H1 (cell line): ENCODE measurements at regions not wholly inside any gene's neighbourhood (a gene's known extent, or its start where the extent isn't known, plus 50 kb on each side); places are given as distances from the start of the nearest gene placed in this dataset.

Source experiments
- CTCF ChIA-PET: fragments of 300-600 bp; sonication (Branson Sonifier 250); formaldehyde crosslinking; loops from one replicate; lab custom pipeline; 2021; ENCODE audit not compliant: partially characterized antibody; lab: Charles Lee
- POLR2A ChIA-PET: fragments of 300-600 bp; sonication (Branson Sonifier 250); formaldehyde crosslinking; loops from one replicate; lab custom pipeline; 2021; ENCODE audit warnings: inconsistent platforms; ENCODE audit not compliant: partially characterized antibody; lab: Charles Lee
- DNase-seq, 2 experiments: peaks; one replicate each; pipeline versions ENCODE4 v3.0.0 to v3.0.0-alpha.2; 2010 to 2022; ENCODE audit warnings: low spot score in 2 of 2, low read depth in 1 of 2, mixed read lengths in 1 of 2
- FAIRE-seq: peaks from 2 replicates; lab custom pipeline; 2011; peaks lifted over from hg19 to GRCh38; lab: Jason Lieb, UNC
- H2AFZ ChIP-seq: 2 replicates; pipeline ENCODE4 v1.8.1; 2012; ENCODE audit warnings: low read length, inconsistent platforms
- H2AK5ac ChIP-seq: 2 replicates; pipeline ENCODE4 v1.6.1; 2013; ENCODE audit warnings: low read depth, low read length
- H2BK120ac ChIP-seq: replicated peaks from 2 replicates; pipeline ENCODE3; 2013; ENCODE audit warnings: low read depth, low read length, inconsistent platforms
- H2BK12ac ChIP-seq: 2 replicates; pipeline ENCODE4 v1.6.1; 2013; ENCODE audit warnings: low read depth, low read length
- H2BK15ac ChIP-seq: 2 replicates; pipeline ENCODE4 v1.6.1; 2013; ENCODE audit warnings: low read length
- H2BK20ac ChIP-seq: 2 replicates; pipeline ENCODE4 v1.6.1; 2013; ENCODE audit warnings: low read length
- H2BK5ac ChIP-seq: 2 replicates; pipeline ENCODE4 v1.6.1; 2013; ENCODE audit warnings: low read depth, low read length
- H3K14ac ChIP-seq: 2 replicates; pipeline ENCODE4 v1.6.1; 2013; ENCODE audit warnings: inconsistent platforms; ENCODE audit not compliant: insufficient read length
- H3K18ac ChIP-seq: 2 replicates; pipeline ENCODE4 v1.6.1; 2013; ENCODE audit warnings: low read length; ENCODE audit errors: extremely low read depth
- H3K23ac ChIP-seq: 2 replicates; pipeline ENCODE4 v1.6.1; 2013; ENCODE audit warnings: inconsistent platforms; ENCODE audit not compliant: insufficient read length
- H3K23me2 ChIP-seq: 2 replicates; pipeline ENCODE4 v1.6.1; 2013; ENCODE audit warnings: low read depth, low read length
- H3K27ac ChIP-seq: 2 replicates; pipeline ENCODE4 v1.6.1; 2011; ENCODE audit warnings: low read depth, low read length, inconsistent platforms
- H3K27me3 ChIP-seq, 4 experiments: replicated peaks in 1 of 4; 1 replicate in 1 of 4; 2 replicates in 3 of 4; pipeline versions ENCODE4 v1.6.1 to v1.8.1; 2011 to 2013; ENCODE audit warnings: low read length in 3 of 4, mild to moderate bottlenecking in 3 of 4, inconsistent platforms in 2 of 4, mixed read lengths in 2 of 4, moderate library complexity in 1 of 4; ENCODE audit not compliant: control insufficient read depth in 3 of 4, insufficient read depth in 3 of 4; ENCODE audit errors: extremely low read depth in 1 of 4
- H3K36me3 ChIP-seq, 4 experiments: 2 replicates each; pipeline versions ENCODE4 v1.6.1 to v1.8.1; 2011 to 2013; ENCODE audit warnings: mild to moderate bottlenecking in 4 of 4, low read length in 3 of 4, moderate library complexity in 2 of 4, control low read depth in 1 of 4, inconsistent platforms in 1 of 4; ENCODE audit not compliant: insufficient read depth in 4 of 4, control insufficient read depth in 2 of 4
- H3K4ac ChIP-seq: replicated peaks from 2 replicates; pipeline ENCODE3; 2013; ENCODE audit warnings: low read length, low read depth, mixed read lengths, inconsistent platforms; ENCODE audit not compliant: insufficient read length
- H3K4me1 ChIP-seq, 4 experiments: replicated peaks in 1 of 4; 1 replicate in 1 of 4; 2 replicates in 3 of 4; pipeline versions ENCODE4 v1.6.1 to v1.8.1; 2011 to 2013; ENCODE audit warnings: low read length in 3 of 4, inconsistent platforms in 2 of 4, mixed read lengths in 1 of 4; ENCODE audit not compliant: insufficient read depth in 4 of 4, control insufficient read depth in 3 of 4
- H3K4me2 ChIP-seq, 2 experiments: 2 replicates each; pipeline versions ENCODE4 v1.6.1 to v1.8.1; 2011 to 2013; ENCODE audit warnings: low read depth in 2 of 2, low read length in 2 of 2, control low read depth in 1 of 2, inconsistent platforms in 1 of 2, mild to moderate bottlenecking in 1 of 2; ENCODE audit not compliant: insufficient read depth in 1 of 2
- H3K4me3 ChIP-seq, 4 experiments: fragments of 200-600, 300-600 bp in 1 of 4; sonication (generic), shearing (Covaris generic), sonication (Bioruptor Twin) in 1 of 4; 2 replicates each; pipeline versions ENCODE4 v1.5.1 to v1.8.1; 2011 to 2016; ENCODE audit warnings: low read length in 4 of 4, low read depth in 3 of 4, control low read depth in 2 of 4, inconsistent platforms in 2 of 4, mild to moderate bottlenecking in 2 of 4, mixed read lengths in 1 of 4, moderate library complexity in 1 of 4; ENCODE audit not compliant: insufficient read depth in 2 of 4; ENCODE audit errors: extremely low read depth in 1 of 4
- H3K56ac ChIP-seq: replicated peaks from 2 replicates; pipeline ENCODE3; 2013; ENCODE audit warnings: low read depth, mild to moderate bottlenecking, mixed read lengths, low read length, inconsistent platforms; ENCODE audit not compliant: insufficient read length
- H3K79me1 ChIP-seq: 2 replicates; pipeline ENCODE4 v1.6.1; 2013; ENCODE audit warnings: low read depth, low read length, control low read depth
- H3K79me2 ChIP-seq, 2 experiments: 2 replicates each; pipeline versions ENCODE4 v1.6.1 to v1.8.1; 2012 to 2013; ENCODE audit warnings: low read length in 2 of 2, mild to moderate bottlenecking in 2 of 2, inconsistent platforms in 1 of 2; ENCODE audit not compliant: insufficient read depth in 2 of 2, control insufficient read depth in 1 of 2
- H3K9ac ChIP-seq, 4 experiments: replicated peaks in 1 of 4; 1 replicate in 1 of 4; 2 replicates in 3 of 4; pipeline versions ENCODE4 v1.6.1 to v1.8.1; 2011 to 2013; ENCODE audit warnings: low read depth in 3 of 4, low read length in 3 of 4, control low read depth in 2 of 4, mild to moderate bottlenecking in 2 of 4, moderate library complexity in 2 of 4, inconsistent platforms in 1 of 4; ENCODE audit errors: extremely low read depth in 1 of 4
- H3K9me3 ChIP-seq, 2 experiments: 2 replicates each; pipeline versions ENCODE4 v1.6.1 to v1.8.1; 2012 to 2013; ENCODE audit warnings: mild to moderate bottlenecking in 2 of 2, moderate library complexity in 2 of 2, control low read depth in 1 of 2, inconsistent platforms in 1 of 2, low read depth in 1 of 2, low read length in 1 of 2, mixed read lengths in 1 of 2; ENCODE audit not compliant: insufficient read depth in 2 of 2
- H4K20me1 ChIP-seq, 2 experiments: replicated peaks in 1 of 2; 2 replicates each; pipeline versions ENCODE3 to v1.8.1; 2011 to 2013; ENCODE audit warnings: inconsistent platforms in 2 of 2, low read length in 2 of 2, mild to moderate bottlenecking in 1 of 2; ENCODE audit not compliant: insufficient read depth in 2 of 2, control insufficient read depth in 1 of 2
- H4K5ac ChIP-seq: 2 replicates; pipeline ENCODE4 v1.6.1; 2013; ENCODE audit warnings: low read length, low read depth, mixed read lengths, inconsistent platforms; ENCODE audit not compliant: insufficient read length
- H4K8ac ChIP-seq: 2 replicates; pipeline ENCODE4 v1.8.0; 2013; ENCODE audit warnings: mild to moderate bottlenecking, moderate library complexity, low read length, inconsistent platforms; ENCODE audit not compliant: insufficient read depth; ENCODE audit errors: extremely low read depth
- H4K91ac ChIP-seq: replicated peaks from 2 replicates; pipeline ENCODE3; 2013; ENCODE audit warnings: low read length, mixed read lengths, inconsistent platforms; ENCODE audit not compliant: insufficient read length
- KDM1A ChIP-seq: fragments of 200-600, 300-600 bp; sonication (generic); IDR thresholded peaks from 2 replicates; pipeline ENCODE4 v1.7.1; 2016; ENCODE audit warnings: mild to moderate bottlenecking, low read length, borderline replicate concordance
- PHF8 ChIP-seq: fragments of 200-600 bp; sonication (generic); conservative IDR thresholded peaks from 2 replicates; pipeline ENCODE4 v1.7.1; 2012; ENCODE audit warnings: low read depth, mild to moderate bottlenecking, inconsistent platforms, low read length, moderate library complexity
- SIX5 ChIP-seq: IDR thresholded peaks from 2 replicates; pipeline ENCODE4 v1.6.1; 2011; ENCODE audit warnings: mild to moderate bottlenecking, low read depth, low read length
- SP2 ChIP-seq: IDR thresholded peaks from 2 replicates; pipeline ENCODE4 v1.6.1; 2012; ENCODE audit warnings: mild to moderate bottlenecking, low read length, inconsistent platforms
- TBP ChIP-seq: IDR thresholded peaks from 2 replicates; pipeline ENCODE4 v1.6.1; 2011; ENCODE audit warnings: low read depth, low read length, improper control_type of control experiment
- ZNF274 ChIP-seq: IDR thresholded peaks from 2 replicates; pipeline ENCODE4 v1.7.0; 2012; ENCODE audit warnings: low read length, borderline replicate concordance; ENCODE audit errors: extremely low read depth
- WGBS, 2 experiments: shearing (Covaris generic) in 1 of 2; methylation state at CpG; one replicate each; pipeline versions ENCODE4 v1.1.6 to v1.1.7; 2013 to 2015; ENCODE audit warnings: low lambda C conversion rate in 2 of 2, mixed read lengths in 2 of 2, inconsistent platforms in 1 of 2, low coverage in 1 of 2, missing lambda C conversion rate in 1 of 2; ENCODE audit not compliant: insufficient replicate concordance in 2 of 2, insufficient coverage in 1 of 2, insufficient read length in 1 of 2; ENCODE audit errors: extremely low coverage in 1 of 2, missing lambda C conversion rate in 1 of 2; 5-methylcytosine and 5-hydroxymethylcytosine counted together

- WGBS, 2 experiments: 82% methylated on average over 8 of the region's 8 CpGs; no CpG with 5 or more reads in 1 of the 2 experiments
- Histone ChIP-seq H4K91ac (peak overlapping the region; percentile 46), H3K4me1 (peaks cover 0 to 2% (median 0%) of the 10 kb centered on the region in 4 experiments; a peak in 1 of 7 replicates), H3K79me1 (no peaks in the 10 kb centered on the region), H3K4me2 (no peak overlapping the region), H3K9me3 (no peaks in the 10 kb centered on the region), H2BK12ac (peak overlapping the region; percentile 78; the same call in 1 of the 2 replicates), H3K27me3 (no peaks in the 10 kb centered on the region; a peak in 1 of 7 replicates), H2BK20ac (no peak overlapping the region), H2BK120ac (peak overlapping the region; percentile 21), H4K5ac (no peak overlapping the region), H3K18ac (no peak overlapping the region), H3K36me3 (no peaks in the 10 kb centered on the region), H2AK5ac (0 out of 2 replicates have a peak overlapping the region, but pooled peaks have one; percentile 41), H3K79me2 (no peaks in the 10 kb centered on the region), H3K27ac (no peak overlapping the region), H3K56ac (no peak overlapping the region), H2BK15ac (0 out of 2 replicates have a peak overlapping the region, but pooled peaks have one; percentile 82), H2AFZ (0 out of 2 replicates have a peak overlapping the region, but pooled peaks have one; percentile 22), H4K8ac (no peak overlapping the region), H3K9ac (no peak overlapping the region), H3K4me3 (no peak overlapping the region), H3K4ac (no peak overlapping the region), H3K23ac (no peak overlapping the region), H4K20me1 (no peaks in the 10 kb centered on the region), H2BK5ac (0 out of 2 replicates have a peak overlapping the region, but pooled peaks have one; percentile 22), H3K14ac (no peak overlapping the region), H3K23me2 (no peaks in the 10 kb centered on the region)
- ChIA-PET CTCF (interaction anchor here (0.6 to 1.4 kb wide), 2 partner anchors 93 to 273 kb away, joined by 3 read pairs; no protein-coding TSS in a partner anchor), POLR2A (no interaction called here)
- no peak for DNase-seq
- peak; percentile 28 for FAIRE-seq
- TF ChIP-seq KDM1A (no peak), TBP (no peak), SP2 (no peak), PHF8 (no peak), ZNF274 (no peak), SIX5 (no peak)
These were observed 106.0 kb downstream of the ADAMTS15 start for GRCh38 chr11:130554241-130555055.
